Ammon's horn (tissue), 1 donor: ENCODE measurements at regions not wholly inside any gene's neighbourhood (a gene's known extent, or its start where the extent isn't known, plus 50 kb on each side); places are given as distances from the start of the nearest gene placed in this dataset.
"Not testable (repeated sequence)": the region's sequence is repeated elsewhere in the genome, so short reads cannot be mapped to it uniquely, and the experiment has no call there.

Source experiments
- DNase-seq: peaks from one replicate; pipeline ENCODE4 v3.0.0-alpha.2; 2016; ENCODE audit warnings: low spot score

DNA sequence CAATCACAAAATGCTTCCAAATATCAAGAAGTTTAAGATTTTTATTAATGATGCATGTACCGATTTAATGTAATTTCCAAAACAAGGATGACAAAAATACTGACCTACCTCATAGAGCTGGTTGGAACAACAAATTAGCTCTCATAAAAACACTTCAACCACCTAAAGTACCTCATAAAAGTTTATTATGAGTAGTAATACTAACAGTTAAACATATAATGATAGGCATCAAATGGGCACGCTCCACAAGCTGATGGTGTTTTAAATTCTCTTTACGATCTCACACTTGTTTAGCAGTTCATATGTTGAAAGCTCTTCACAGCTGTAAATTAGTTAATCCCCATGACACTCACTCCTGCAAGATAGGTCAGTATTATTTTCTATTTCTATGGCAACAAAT is 150.0 kb upstream of the KIF2A start:
- DNase-seq, result no peak

DNA sequence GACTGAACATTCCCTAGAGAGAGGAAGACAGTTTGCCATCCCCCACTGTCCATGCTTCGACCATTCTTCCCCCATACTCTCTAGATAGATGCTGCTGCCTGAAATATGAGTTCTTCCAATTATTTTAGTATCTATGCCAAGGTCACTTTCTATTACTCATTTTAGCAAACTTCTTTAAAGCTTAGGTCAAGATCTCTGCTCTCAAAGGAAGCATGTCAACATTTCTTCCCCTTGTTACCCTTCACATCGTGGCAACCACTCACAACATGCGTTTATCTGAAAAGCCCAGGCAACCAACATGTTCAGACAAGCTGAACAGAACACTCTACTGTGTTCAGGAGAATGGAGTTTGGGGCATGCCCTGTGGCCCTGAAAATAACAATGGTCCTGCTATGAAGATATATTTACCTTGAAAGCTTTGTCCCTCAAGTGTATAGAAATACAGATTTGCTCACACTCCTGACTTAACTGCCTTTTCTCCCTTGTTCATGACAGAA is 138.4 kb upstream of the KIF2A start:
- no peak for DNase-seq

DNA sequence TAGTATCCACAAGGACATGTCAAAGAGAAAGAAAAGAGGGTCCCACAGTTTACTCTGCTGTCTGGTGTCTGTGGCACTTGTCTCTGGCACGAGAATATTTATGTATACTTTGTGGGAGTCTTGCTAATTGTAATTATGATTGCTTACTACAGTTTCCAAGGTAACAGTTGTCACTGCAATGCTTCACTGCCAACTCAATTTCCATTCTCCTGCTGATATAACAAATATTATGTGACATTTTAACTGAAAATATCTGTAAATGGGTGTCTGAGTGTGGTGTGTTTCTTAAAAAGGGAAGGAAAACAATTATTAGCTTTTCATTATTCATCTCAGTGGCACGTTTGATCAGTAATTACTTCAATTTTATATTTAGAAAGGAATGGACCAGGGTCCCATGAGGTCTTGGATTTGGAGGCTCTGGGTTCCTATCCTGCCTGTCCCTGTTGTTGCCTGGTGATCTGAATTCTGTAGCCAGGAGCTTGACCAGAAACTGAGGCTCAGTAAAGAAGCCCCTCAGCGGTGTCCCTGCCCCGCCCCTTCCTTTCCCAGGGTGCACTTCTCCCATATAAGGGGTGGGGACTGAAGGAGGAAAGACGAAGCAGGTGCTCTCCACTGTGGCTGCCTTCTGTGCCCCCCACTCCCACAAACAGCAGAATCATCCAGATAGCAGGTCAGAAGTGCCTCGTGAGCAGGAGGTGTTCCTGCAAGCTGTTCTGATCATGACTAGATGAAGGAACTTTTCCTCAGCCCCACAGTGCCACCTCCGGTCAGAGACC is 137.3 kb upstream of the KIF2A start:
- no peak for DNase-seq

DNA sequence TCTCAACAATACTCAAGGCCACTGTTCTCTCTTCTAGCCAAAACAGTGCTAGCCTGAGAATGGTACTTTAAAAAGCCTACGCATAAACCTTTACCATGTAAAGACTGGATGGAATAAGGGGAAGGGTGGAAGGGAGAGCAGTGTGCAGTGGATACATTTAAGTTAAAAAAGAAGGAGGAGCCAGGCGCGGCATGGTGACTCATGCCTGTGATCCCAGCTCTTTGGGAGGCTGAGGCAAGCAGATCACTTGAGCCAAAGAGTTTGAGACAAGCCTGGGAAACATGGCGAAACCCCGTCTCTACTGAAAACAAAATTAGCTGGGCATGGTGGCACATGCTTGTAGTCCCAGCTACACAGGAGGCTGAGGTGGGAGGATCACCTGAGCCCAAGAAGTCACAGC is 127.7 kb upstream of the KIF2A start:
- no peak for DNase-seq

DNA sequence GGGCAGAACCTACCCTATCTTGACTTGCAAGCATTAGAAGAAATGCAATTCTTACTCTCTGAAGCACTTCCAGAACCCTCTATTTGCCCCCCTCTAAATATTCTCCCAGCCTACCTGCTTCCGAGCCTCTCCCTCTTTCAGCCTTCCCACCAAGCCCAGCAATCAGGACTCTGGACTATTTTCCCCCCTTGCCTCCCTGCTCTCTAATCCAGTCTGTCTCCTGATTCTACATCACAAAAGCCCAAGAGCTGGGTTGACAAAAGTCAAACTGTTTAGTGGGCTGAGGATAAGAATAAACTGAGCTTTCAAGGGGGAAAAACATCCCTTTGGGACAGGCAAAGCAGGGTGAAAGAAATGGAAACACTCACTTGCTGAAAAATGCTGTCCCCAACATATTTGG is 123.2 kb upstream of the KIF2A start:
- DNase-seq, result no peak

DNA sequence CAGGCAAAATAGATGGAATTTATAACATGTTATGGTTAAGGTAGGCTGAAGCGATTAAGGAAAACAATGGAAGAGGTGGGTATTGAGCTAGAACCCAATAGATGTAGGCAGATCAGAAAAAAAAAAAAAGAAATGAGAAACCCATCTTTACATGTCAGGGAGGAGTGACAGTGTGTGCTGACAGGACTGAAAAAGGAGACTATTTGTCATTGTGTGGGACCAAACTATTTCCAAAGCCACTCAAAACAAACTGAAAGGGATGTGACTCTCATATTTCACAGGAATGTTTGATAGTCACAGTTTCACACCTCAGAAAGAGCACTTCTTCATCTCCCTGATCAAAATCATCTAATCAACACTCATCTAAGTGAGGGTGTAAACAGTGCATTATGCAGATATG is 122.3 kb upstream of the KIF2A start:
- no peak for DNase-seq

DNA sequence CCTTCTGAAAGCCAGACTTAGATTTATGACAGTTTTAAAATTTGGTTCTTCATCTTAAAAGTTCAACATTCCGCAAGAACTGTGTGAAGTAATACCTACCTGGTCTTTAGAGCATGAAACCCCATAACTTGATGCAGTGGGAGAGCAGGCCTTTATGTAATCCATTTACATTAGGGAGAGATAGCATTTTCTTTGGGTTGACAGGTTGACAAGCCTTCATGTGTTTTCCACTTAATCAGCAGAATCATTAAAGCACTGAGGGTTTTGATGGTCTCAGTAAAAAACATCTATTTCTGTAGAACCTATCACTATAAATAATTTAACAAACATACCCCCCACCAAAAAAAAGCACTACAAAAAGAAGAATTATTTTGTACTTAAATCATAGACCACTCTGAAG is 121.6 kb upstream of the KIF2A start:
- no peak for DNase-seq

- DNase-seq, result no peak
Measured at GRCh38 chr5:62190173-62190572, 115.8 kb upstream of the KIF2A start.

- no peak for DNase-seq
Measured at GRCh38 chr5:62190931-62191330, 115.1 kb upstream of the KIF2A start.

DNA sequence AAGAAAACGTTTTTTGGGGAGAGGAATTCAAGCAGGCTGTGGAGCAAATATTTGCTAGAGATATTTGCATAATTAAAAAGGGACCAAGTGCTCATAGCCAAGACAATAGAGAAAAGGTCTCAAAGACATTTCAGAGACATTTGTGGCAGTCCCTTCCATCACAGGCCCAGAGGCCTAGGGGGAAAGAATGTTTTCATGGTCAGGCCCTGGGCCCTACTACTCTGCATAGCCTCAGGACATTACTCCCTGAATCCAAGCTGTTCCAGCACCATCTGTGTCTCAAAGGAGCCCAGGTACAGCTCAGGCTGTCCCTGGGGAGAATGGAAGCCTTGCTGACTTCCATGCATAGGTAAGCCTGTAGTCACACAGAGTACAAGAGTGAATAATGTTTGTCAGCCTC is 113.0 kb upstream of the KIF2A start:
- no peak for DNase-seq

GRCh38 chr5:62196532-62196931 is 109.5 kb upstream of the KIF2A start:
- not testable (repeated sequence) for DNase-seq

DNA sequence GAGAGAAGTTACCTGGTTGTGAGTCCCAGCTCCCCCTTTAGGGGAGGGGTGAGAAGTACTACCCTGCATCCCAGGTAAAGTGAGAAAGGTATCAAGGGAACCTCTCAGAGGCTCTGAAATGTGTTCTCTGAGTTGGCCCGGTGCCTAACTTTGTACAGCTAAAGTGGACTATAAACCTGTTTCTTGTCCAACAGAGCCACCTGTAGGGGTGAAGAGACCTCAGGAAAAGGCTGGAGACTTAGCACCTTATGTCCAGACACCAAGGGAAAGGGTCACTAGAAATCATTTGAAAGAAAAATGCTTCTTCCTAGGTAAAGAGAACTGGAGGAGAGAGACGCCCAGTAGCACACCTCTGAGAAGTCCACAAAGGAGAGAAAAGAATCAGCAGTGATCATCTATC is 108.3 kb upstream of the KIF2A start:
- DNase-seq, result no peak

DNA sequence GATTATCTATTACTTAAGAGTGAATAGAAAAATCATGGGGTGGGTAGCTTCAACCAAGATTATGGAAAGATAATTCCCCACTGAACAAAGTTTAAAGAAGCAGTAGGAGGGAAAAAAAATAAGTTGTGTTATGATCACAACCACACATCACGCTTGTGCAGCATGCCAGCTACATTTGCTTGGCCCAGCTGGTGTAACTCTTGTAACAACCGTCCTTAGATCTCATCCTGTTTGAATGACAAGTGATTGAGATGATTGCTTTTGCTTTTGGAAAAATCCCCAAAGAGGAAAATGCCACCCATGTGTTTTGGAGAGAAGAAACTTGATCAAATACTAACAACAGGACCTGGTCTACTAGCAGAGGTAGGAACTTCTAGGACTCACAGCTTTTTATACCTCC is 107.6 kb upstream of the KIF2A start:
- peak; percentile 17 for DNase-seq

- DNase-seq, result no peak
Measured at GRCh38 chr5:62199792-62200716, 106.0 kb upstream of the KIF2A start.

DNA sequence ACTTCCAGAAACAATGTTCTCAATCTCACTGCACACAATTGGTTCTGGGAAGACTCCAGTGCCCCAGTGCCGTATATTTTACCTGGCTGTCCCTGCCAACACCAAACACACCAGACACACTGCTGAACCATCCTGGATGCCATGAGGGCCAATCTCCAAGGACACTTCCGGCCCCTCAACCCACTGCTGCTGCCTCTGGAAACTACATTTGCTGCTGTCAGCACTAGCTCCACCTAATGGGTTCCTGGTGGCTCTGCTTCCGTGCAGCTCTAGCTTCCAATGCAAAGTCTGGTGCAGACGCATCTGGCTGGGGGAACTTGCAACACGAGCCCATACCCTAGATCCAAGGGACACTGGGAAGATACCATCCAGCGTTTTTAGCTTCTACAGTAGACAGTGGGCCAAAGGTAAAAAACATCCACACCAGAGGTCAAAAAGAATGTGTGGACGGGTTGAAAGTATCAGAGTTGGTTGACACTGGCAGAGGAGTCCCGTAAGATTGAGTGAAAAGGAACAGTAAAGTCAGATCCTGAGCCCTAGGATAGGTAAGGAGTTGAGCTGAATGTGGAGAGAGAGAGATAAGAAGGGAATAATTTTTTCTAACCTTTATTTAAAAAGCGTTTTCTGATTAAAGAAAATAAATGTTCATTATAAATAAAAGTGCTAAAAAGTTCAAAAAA is 99.7 kb upstream of the KIF2A start:
- peak; percentile 42 for DNase-seq

GRCh38 chr5:62208218-62208852 is 97.7 kb upstream of the KIF2A start:
- no peak for DNase-seq

DNA sequence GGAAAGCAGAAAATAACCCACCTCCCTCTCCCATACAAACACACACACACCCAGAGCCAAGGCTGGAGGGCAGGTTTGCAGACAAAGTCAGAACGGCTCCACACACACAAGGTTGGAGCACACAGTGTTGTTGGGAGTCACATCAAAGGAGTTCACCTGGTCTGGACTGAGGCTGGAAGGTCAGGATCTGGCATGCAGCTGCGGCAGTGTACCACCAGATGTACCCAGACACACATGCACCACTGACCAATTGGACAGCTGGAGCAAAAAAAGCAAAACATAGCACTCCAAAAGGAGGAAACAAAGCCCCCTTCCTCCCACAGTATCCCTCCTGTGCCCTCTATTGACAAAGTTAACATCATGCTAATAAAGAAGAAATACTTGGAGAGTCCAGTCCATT is 94.6 kb upstream of the KIF2A start:
- DNase-seq, result no peak

DNA sequence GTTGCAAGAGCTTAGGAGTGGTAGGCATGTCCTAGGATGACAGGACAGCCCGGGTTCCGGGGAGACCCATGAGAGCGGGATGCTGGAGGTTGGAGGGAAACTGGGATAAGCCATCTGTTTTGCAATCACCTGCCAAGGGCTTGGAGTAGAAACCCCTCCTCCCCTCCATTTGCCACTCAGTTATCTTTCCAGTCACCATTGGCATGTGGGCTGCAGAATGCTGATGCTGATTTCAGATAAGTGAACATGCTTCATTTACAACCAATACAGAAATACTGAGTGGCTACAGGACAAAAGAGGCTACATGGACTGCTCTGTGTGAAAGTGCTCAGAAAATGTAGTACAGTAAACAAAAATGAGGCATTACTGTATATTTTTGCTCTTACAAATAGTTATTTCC is 93.4 kb upstream of the KIF2A start:
- DNase-seq, result no peak

DNA sequence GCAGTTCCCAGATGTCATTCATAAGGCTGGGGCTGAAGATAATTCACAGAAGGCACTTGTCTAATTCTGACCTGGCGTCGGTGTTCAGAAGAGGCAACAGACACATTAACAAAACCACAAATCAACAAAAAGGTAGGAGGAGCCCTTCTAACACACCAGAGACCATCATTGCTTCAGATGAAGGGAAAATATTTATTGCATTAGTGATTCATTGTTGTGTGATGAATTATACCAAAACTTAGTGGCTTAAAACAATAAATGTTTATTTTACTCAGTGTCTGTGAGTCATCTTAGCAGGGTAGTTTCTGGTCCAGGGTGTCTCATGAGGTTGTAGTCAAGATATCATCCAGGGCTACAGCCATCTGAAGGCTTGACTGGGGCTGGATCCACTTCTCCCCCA is 91.3 kb upstream of the KIF2A start:
- DNase-seq, result no peak

DNA sequence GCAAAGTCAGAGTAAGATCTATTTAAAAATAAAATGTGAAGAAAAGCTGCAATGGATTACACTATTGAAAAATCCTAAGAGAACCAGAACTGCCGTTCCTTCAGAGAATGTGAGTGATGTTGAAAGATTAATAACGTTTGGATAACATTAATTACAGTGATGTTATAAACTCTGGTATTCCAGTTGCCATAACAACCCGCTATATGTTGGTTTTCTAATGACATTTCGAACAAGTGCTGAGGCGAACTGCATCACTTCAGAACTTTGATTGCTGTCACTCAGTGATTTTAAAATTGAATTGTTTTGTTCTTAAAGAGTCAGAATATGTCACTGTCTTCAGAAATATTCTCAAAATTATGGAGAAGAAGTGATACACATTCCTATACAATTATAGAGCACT is 89.4 kb upstream of the KIF2A start:
- not testable (repeated sequence) for DNase-seq

DNA sequence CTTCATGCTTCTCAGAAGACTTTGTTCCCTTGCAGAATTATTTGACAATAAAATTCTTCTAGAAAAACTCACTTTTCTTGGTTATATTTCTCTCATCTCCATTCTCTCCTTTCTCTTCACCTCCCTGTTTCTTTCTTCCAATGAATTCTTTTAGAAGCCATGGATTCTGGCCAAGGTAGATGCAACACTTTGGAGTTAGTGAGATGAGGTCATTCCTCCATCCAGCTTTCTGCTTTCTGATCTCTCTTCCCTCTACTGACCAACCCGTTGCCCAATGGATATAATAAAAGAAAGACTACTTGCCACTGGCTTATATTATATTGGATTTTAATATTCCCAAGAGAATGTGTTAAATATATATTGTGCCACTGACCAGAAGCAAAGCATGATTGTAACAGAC is 88.9 kb upstream of the KIF2A start:
- DNase-seq, result not testable (repeated sequence)

DNA sequence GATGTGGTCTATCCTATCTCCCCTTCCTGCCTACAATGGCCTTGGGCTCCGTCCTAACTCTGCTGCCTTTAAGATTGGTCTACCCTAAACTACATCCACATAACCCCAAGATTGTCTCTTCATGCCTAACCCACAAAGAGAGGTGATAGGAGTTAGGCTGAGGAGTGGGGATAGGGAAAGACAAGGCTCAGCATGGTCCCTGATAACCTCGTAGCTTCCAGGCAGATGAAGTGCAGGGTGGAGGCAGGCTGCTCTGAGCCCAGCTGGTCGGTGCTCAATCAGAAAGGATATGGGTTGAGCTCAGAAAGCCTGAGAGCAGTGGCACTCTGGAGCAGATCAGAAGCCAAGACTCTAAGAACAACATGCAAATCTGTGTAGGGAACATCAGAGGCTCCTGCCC is 87.1 kb upstream of the KIF2A start:
- DNase-seq, result not testable (repeated sequence)
